CD4-positive, alpha-beta T cell treated with Interleukin-15 for 4 hours (primary cell): ENCODE measurements at regions not wholly inside any gene's neighbourhood (a gene's known extent, or its start where the extent isn't known, plus 50 kb on each side); places are given as distances from the start of the nearest gene placed in this dataset.

Source experiments
- DNase-seq: peaks from one replicate; pipeline ENCODE4 v3.0.0-alpha.2; 2020; ENCODE audit warnings: low spot score

GRCh38 chr16:77553130-77553529 is 118.3 kb upstream of the ADAMTS18 start:
- no peak for DNase-seq

DNA sequence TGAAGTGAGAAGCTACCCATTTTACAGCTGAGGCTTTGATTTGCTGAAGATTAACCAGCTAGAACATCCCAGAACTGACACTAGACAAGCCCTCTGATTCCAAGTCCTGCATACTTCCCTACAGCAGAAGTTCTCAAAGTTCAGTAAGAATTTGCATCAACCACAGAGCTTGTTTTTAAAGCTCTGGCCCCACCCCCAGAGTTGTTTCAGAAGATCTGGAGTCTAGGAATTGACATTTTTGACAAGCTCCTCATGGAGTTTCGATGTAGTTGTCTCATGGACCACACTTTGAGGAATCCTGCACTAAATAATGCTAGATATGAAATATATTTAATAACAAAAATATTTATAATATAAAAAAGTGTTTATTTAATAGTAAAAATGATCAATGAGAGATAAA is 120.3 kb upstream of the ADAMTS18 start:
- DNase-seq, result no peak

GRCh38 chr16:77555791-77556190 is 121.0 kb upstream of the ADAMTS18 start:
- DNase-seq, result no peak

DNA sequence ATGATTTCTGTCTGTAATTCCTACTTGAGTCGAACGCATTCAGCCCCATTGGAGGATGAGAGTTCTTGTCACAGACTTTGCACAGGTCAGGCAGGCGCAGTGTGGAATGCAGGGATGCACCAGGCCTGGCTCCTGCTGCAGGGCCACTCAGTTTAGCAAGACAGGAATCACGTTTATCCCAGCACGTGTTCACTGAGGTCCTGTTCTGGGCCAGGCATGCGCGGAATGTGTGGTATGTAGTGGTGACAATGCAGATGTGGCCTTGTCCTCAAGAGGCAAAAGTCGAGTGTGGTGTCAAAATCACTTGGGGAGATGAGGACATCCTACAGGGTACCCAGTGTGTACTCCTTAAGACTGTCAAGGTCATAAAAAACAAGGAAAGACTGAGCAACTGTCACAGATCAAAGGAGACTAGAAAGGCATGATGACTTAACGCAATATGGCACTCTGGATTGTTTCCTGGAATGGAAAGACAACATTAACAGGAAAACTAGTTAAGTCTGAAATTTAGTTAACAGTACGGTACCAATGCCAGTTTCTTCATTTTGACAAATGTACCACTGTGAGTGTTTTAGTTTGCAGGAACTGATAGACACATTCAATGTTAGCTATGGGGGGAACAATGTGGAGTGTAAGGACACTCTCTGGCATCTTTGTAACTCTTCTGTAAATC is 121.5 kb upstream of the ADAMTS18 start:
- DNase-seq, result no peak

DNA sequence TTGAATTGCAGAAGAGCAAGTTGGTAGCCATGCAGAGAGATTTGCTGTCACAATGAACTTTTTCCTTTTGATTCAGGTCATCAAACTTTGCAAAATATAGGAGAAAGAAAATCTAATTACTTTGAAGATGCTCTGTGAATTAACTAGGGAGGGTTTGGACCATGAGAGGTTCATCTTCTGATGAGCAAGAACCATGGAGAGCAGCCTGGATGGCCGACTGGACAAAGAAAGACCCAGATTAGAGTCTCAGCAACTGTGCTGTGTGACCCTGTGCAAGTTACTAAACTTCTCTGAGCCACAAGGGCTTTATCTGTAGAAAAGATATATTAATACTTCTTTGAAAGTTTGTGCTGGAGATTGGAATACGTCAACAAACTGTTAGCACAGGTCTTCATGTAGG is 122.6 kb upstream of the ADAMTS18 start:
- DNase-seq, result no peak

- DNase-seq, result no peak
Observed at GRCh38 chr16:77558786-77559185, 124.0 kb upstream of the ADAMTS18 start.

DNA sequence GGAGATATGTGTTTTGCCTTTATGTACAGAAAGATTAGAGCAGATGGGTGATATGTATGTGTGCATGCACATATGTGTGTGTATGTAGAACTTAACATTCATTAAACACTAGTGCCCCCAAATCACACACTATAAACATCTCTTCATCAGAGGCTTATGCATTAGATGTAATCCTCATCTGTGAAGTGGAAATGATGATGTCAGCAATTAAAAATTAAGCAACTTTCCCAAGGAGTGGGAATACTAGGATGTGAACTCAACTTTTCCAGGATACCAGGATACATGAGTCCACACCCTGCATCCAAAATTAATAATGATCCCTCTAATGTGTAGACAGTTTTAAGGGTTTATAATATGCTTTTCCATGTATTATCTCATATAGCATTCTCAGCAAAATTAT is 127.7 kb upstream of the ADAMTS18 start:
- DNase-seq, result no peak

DNA sequence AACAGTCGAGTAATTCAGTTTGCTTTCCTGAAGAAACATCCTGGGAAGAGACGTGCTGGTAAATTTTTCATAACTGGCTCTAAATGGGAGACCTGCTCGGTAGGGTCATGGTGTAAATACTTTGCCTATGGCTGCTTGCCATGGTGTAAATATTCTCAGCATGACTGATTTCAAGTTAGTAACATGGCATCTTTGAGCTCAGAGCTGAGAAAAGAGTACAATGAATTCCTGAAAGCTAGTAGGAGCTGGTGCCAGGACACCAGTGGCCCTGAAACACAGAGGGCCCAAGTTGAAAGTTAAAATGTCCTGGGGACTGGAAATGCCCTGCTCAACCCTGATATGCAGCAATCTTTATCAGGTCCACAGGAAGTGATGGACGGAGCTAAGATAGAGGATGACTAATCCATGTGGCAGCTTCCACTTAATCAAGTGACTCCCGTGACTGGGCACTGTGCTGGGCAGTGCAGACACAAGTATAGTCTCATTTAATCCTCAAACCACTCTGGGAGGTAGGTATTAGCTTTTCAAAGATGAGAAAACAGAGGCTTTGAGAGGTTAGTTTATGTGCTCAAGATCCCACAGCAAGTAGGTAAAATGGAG is 130.1 kb upstream of the ADAMTS18 start:
- DNase-seq, result no peak

DNA sequence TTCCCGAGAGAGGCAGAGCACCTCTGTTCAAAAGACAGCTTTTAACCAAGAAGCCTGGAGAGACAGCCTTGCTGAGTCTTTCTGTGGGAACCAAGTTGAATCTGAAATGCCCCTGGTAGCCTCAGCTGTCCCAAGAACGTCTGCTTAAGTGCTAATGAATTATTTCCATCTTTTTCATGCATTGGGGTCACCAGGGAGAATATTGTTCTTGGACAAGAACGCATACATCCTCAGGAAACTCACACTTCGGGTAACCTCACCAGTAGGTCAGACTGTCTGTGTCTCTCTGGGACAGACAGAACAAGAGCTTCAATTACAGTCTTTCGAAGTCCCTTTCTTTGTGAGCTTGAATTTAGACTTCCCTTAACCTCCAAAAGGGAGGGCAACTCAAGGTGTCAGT is 134.6 kb upstream of the ADAMTS18 start:
- no peak for DNase-seq

- DNase-seq, result no peak
Observed at GRCh38 chr16:77570574-77570973, 135.7 kb upstream of the ADAMTS18 start.

DNA sequence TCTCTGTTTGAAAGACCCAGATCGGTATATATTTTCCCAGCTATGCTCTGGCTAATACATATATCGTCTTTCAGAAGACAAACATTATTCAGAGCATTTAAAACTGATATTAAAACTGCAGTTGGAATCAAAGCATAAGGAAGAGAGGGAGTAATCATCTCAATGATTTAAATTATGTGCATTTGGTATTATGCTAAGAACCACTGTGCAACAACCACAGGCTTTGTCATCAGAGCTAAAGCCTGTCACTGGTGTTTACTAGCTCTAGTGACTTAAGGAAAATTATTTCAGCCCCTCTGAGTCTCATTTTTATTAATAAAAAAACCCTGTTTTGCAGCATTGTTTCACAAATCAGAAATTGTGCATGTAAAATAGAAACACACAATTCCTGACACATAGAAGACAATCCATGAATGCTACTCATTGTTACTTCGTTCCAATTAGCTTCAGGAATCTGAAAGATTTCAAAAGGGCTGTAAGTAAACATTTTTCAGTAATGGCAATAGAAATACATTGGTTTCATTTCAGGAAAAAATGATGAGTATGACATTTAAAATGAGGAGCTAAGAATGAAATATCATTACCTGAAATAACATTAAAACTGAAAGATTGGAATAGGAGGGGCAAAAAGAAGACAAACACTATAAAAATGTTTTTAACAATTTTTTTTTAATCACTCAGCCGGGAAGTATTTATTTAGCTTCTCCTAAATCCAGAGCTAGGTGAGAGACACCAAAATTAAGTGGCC is 136.5 kb upstream of the ADAMTS18 start:
- no peak for DNase-seq

- DNase-seq, result no peak
Observed at GRCh38 chr16:77574867-77575624, 140.2 kb upstream of the ADAMTS18 start.

GRCh38 chr16:77579351-77579891 is 142.9 kb upstream of the NUDT7 start:
- no peak for DNase-seq

- no peak for DNase-seq
Observed at GRCh38 chr16:77581706-77582105, 140.6 kb upstream of the NUDT7 start.

DNA sequence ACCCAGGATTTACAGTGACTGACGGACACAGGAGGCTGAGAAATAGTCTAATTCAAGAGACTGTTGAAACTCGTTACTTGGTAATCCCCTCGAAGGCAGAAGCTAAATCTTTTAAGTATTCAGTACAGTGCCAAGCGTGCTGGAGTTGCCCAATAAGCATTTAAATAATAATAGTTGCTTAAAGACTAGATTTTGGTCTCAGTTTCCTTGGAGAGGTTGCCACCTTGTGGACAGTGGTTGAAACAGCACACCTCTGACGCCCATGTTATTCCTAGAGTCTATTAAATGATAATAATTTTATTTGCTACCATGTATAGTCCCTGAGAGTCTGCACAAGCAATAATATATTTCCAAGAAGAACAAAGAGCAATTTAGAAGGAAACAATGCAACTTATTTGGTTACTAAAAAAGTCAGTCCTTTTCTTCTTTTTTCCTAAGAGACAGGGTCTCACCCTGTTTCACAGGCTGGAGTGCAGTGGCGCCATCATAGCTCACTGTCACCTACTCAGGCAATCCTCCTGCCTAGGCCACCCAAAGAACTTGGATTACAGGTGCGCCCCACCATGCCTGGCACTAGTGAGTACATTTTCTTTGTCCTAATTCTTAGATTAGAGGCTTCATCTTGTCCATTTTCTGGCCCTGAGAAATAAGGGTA is 138.0 kb upstream of the NUDT7 start:
- DNase-seq, result peak; percentile 33

DNA sequence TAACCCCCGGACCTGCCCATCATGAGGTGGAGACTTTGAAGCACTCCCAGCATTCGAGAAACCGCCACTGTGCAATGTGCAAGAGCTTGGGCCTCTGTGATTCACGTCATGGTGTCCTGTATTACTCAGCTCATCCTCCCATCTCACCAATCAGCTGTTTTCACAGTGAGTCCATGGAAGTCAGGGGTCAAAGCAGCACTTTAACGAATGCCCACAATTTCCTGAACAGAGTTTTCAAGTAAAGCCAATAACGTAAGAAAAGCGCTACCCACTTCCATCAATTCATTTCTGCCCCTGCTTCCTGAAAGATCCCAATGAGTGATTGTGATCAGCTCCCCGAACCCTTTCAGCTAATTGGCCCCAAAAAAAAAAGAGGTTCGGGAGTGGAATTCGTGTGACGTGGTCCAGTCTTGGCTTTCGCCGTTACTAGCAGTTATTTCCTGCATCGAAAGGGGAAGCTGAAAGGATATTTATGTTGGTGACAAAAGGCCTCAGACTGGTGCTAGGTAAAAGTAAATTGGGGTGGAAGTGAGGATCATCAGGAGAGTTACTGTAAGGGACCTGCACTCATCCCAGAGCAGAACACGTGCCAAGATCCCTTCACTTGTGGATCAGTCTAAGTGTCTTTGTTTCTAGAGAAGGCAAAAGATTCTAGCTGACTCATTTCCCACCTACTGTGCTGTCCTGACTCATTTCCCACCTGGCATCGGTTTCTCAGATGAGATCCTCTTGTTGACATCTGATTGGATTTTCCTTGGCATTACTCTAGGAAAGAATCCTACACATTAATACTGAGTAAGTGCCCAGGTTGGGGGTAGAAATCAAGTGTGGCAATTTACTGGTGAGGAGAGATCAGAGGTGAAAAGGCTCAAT is 136.7 kb upstream of the NUDT7 start:
- no peak for DNase-seq

DNA sequence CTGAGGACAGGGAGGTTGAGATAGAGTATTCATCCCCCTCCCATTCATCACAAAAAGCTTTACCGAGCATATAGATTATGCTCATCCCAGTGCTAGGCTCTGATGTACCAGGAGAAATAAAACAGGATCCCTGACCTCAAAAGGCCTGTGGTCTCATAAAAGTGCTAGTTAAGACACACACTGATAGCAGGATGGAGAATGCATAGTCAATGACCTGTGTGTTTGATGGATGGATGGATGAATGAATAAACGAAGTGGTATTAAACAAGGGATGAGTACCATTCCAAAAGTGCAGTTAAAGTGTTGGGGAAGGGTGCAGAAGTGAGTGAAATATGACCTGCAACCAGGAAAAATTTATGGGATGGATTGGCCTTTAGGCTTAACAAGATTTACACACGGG is 133.9 kb upstream of the NUDT7 start:
- no peak for DNase-seq

- DNase-seq, result no peak
Observed at GRCh38 chr16:77589071-77589765, 133.1 kb upstream of the NUDT7 start.

GRCh38 chr16:77590707-77591106 is 131.6 kb upstream of the NUDT7 start:
- DNase-seq, result no peak

DNA sequence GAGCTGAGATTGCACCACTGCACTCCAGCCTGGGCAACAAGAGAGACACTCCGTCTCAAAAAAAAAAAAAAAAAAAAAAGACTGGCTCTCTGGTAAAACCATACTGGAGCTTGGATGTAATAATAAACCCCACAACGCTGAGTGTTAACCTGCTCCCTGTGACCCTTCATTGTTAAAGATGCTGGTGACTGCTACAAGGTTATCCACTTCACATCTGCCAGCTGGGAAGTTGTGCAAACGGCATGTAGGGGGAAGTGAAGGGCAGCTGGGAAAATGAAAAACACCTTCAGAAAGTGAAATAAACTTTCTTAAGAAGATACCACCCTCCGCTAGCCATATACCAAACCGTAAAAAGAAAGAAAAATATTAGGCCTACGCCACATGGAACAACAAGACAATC is 131.0 kb upstream of the NUDT7 start:
- DNase-seq, result no peak
